Mesenchymal stem cell (in vitro differentiated cells and primary cell): ENCODE measurements at regions not wholly inside any gene's neighbourhood (a gene's known extent, or its start where the extent isn't known, plus 50 kb on each side); places are given as distances from the start of the nearest gene placed in this dataset.
A peak's percentile ranks its signal among the peaks of the same experiment; 100 is the strongest.

Source experiments
- DNase-seq: peaks from one replicate; pipeline ENCODE4 v3.0.0-alpha.2; 2013
- H2AFZ ChIP-seq: one replicate; pipeline ENCODE4 v1.6.1; 2013; ENCODE audit warnings: low read depth, mild to moderate bottlenecking, control low read depth, inconsistent platforms, low read length, moderate library complexity
- H2AK5ac ChIP-seq: 2 replicates; pipeline ENCODE4 v1.6.1; 2013; ENCODE audit warnings: low read length, moderate library complexity, mild to moderate bottlenecking, inconsistent platforms; ENCODE audit not compliant: severe bottlenecking
- H2BK120ac ChIP-seq: one replicate; pipeline ENCODE4 v1.6.1; 2013; ENCODE audit warnings: low read depth, mild to moderate bottlenecking, inconsistent platforms, low read length, moderate library complexity
- H2BK12ac ChIP-seq, 2 experiments: one replicate each; pipeline ENCODE4 v1.6.1; 2013; ENCODE audit warnings: inconsistent platforms in 2 of 2, low read length in 2 of 2, mild to moderate bottlenecking in 2 of 2, moderate library complexity in 2 of 2, control low read depth in 1 of 2
- H2BK15ac ChIP-seq: one replicate; pipeline ENCODE4 v1.6.1; 2013; ENCODE audit warnings: mild to moderate bottlenecking, low read depth, inconsistent platforms; ENCODE audit not compliant: poor library complexity, severe bottlenecking
- H2BK5ac ChIP-seq: 2 replicates; pipeline ENCODE4 v1.6.1; 2013; ENCODE audit warnings: low read depth, mild to moderate bottlenecking, low read length, control low read depth, inconsistent platforms; ENCODE audit not compliant: poor library complexity, severe bottlenecking
- H3K14ac ChIP-seq, 2 experiments: one replicate each; pipeline ENCODE4 v1.6.1; 2013; ENCODE audit warnings: inconsistent platforms in 2 of 2, low read length in 2 of 2, control low read depth in 1 of 2, mild to moderate bottlenecking in 1 of 2, moderate library complexity in 1 of 2
- H3K18ac ChIP-seq, 2 experiments: one replicate each; pipeline ENCODE4 v1.6.1; 2013; ENCODE audit warnings: inconsistent platforms in 2 of 2, low read length in 2 of 2, control low read depth in 1 of 2, low read depth in 1 of 2, mild to moderate bottlenecking in 1 of 2
- H3K23ac ChIP-seq, 2 experiments: one replicate each; pipeline ENCODE4 v1.6.1; 2013; ENCODE audit warnings: inconsistent platforms in 2 of 2, low read length in 2 of 2, mild to moderate bottlenecking in 2 of 2, moderate library complexity in 2 of 2, control low read depth in 1 of 2
- H3K27ac ChIP-seq: 2 replicates; pipeline ENCODE4 v1.5.1; 2013; ENCODE audit warnings: mild to moderate bottlenecking, moderate library complexity, low read length, control low read depth, inconsistent platforms; ENCODE audit not compliant: poor library complexity, severe bottlenecking
- H3K27me3 ChIP-seq, 2 experiments: 2 replicates each; pipeline versions ENCODE4 v1.6.1 to v1.7.0; 2013; ENCODE audit warnings: low read length in 2 of 2, mild to moderate bottlenecking in 2 of 2, moderate library complexity in 2 of 2, control low read depth in 1 of 2, inconsistent platforms in 1 of 2; ENCODE audit not compliant: control insufficient read depth in 1 of 2, insufficient read depth in 1 of 2
- H3K36me3 ChIP-seq, 2 experiments: 2 replicates each; pipeline versions ENCODE4 v1.6.1 to v1.7.0; 2013; ENCODE audit warnings: low read length in 2 of 2, control low read depth in 1 of 2, inconsistent platforms in 1 of 2, low read depth in 1 of 2, mild to moderate bottlenecking in 1 of 2; ENCODE audit not compliant: insufficient read depth in 2 of 2, control insufficient read depth in 1 of 2
- H3K4ac ChIP-seq, 2 experiments: one replicate each; pipeline ENCODE4 v1.6.1; 2013; ENCODE audit warnings: inconsistent platforms in 2 of 2, low read length in 2 of 2, mild to moderate bottlenecking in 2 of 2, moderate library complexity in 2 of 2, control low read depth in 1 of 2, low read depth in 1 of 2
- H3K4me1 ChIP-seq: 2 replicates; pipeline ENCODE4 v1.6.1; 2013; ENCODE audit warnings: low read depth, low read length, control low read depth; ENCODE audit not compliant: control insufficient read depth, insufficient read depth
- H3K4me2 ChIP-seq: 2 replicates; pipeline ENCODE4 v1.6.1; 2013; ENCODE audit warnings: low read length, mild to moderate bottlenecking, inconsistent platforms; ENCODE audit not compliant: poor library complexity, severe bottlenecking
- H3K4me3 ChIP-seq, 2 experiments: 2 replicates each; pipeline versions ENCODE4 v1.5.1 to v1.7.0; 2013; ENCODE audit warnings: low read length in 2 of 2, mild to moderate bottlenecking in 2 of 2, control low read depth in 1 of 2, low read depth in 1 of 2; ENCODE audit not compliant: insufficient read depth in 1 of 2
- H3K79me1 ChIP-seq: replicated peaks from 2 replicates; pipeline ENCODE4 v1.6.1; 2013; ENCODE audit warnings: mild to moderate bottlenecking, control low read depth, low read length, inconsistent platforms; ENCODE audit not compliant: poor library complexity, severe bottlenecking
- H3K9ac ChIP-seq: 2 replicates; pipeline ENCODE4 v1.7.0; 2013; ENCODE audit warnings: mild to moderate bottlenecking, low read length, moderate library complexity
- H3K9me3 ChIP-seq: 2 replicates; pipeline ENCODE4 v1.7.0; 2013; ENCODE audit warnings: mild to moderate bottlenecking, low read length; ENCODE audit not compliant: control insufficient read depth
- H4K8ac ChIP-seq: one replicate; pipeline ENCODE4 v1.6.1; 2013; ENCODE audit warnings: inconsistent platforms, mild to moderate bottlenecking, low read length, moderate library complexity
- H4K91ac ChIP-seq: one replicate; pipeline ENCODE4 v1.6.1; 2013; ENCODE audit warnings: mild to moderate bottlenecking, low read length, inconsistent platforms
- WGBS: methylation state at CpG from one replicate; pipeline ENCODE4 v1.1.7; 2013; ENCODE audit warnings: mixed read lengths; 5-methylcytosine and 5-hydroxymethylcytosine counted together

DNA sequence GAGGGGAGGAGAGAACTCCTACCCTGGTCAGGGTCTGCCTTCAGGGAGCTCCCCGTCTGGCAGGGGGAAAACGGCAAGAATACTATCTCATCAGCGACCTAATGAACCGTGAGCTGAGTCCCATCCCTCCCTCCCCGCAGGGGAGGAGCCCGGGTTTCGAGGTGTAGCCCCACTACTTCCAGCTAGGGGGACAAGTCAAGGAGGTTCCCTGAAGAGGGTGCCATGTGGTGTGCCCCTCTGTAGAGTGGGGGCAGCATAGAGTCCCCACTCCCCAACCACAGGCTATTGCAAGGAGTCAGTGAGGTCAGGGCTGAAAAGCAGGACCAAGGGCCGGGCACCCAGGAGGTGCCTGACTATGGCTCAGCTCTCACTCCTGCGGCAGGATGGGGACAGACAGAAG lies 50.9 kb upstream of the RXRA start:
- no peak overlapping the region for H2BK12ac ChIP-seq
- peaks cover 74 to 79% of the 10 kb centered on the region in 2 experiments for H3K27me3 ChIP-seq
- H3K79me1 ChIP-seq = no peaks in the 10 kb centered on the region
- no peak for DNase-seq
- H3K4me3 ChIP-seq = no peak overlapping the region
- no peak overlapping the region for H3K27ac ChIP-seq
- H2AFZ ChIP-seq = no peak overlapping the region
- no peak overlapping the region for H2BK15ac ChIP-seq
- H4K91ac ChIP-seq = no peak overlapping the region
- no peak overlapping the region for H3K23ac ChIP-seq
- no peak overlapping the region for H3K14ac ChIP-seq
- H3K9me3 ChIP-seq = no peaks in the 10 kb centered on the region
- no peak overlapping the region for H2BK5ac ChIP-seq
- H3K18ac ChIP-seq = no peak overlapping the region
- H3K36me3 ChIP-seq = no peaks in the 10 kb centered on the region
- H3K4ac ChIP-seq = no peak overlapping the region
- no peak overlapping the region for H3K9ac ChIP-seq
- H2BK120ac ChIP-seq = no peak overlapping the region
- 66% methylated on average over 9 of the region's 9 CpGs for WGBS
- H4K8ac ChIP-seq = no peak overlapping the region
- no peak overlapping the region for H2AK5ac ChIP-seq
- H3K4me1 ChIP-seq = peaks cover 1% of the 10 kb centered on the region
- H3K4me2 ChIP-seq = no peak overlapping the region

- Histone ChIP-seq H2BK12ac (no peak overlapping the region), H3K4me3 (no peak overlapping the region), H3K9me3 (no peaks in the 10 kb centered on the region), H3K23ac (no peak overlapping the region), H3K27ac (no peak overlapping the region), H3K18ac (no peak overlapping the region), H2BK120ac (no peak overlapping the region), H3K4me1 (peaks cover 1% of the 10 kb centered on the region), H2BK15ac (no peak overlapping the region), H2AK5ac (no peak overlapping the region), H3K27me3 (peaks cover 70 to 78% of the 10 kb centered on the region in 2 experiments), H3K9ac (no peak overlapping the region), H3K4me2 (no peak overlapping the region), H3K4ac (no peak overlapping the region), H2BK5ac (no peak overlapping the region), H3K14ac (no peak overlapping the region), H3K79me1 (no peaks in the 10 kb centered on the region), H4K8ac (no peak overlapping the region), H3K36me3 (no peaks in the 10 kb centered on the region), H2AFZ (no peak overlapping the region), H4K91ac (peak overlapping the region; percentile 6)
- WGBS = 35% methylated on average over 9 of the region's 13 CpGs
- peak; percentile 24 for DNase-seq
Measured at GRCh38 chr9:134276453-134277245, 49.6 kb upstream of the RXRA start.
